CD4-positive, alpha-beta T cell (primary cell): ENCODE measurements at regions not wholly inside any gene's neighbourhood (a gene's known extent, or its start where the extent isn't known, plus 50 kb on each side); places are given as distances from the start of the nearest gene placed in this dataset.
"Not testable (repeated sequence)": the region's sequence is repeated elsewhere in the genome, so short reads cannot be mapped to it uniquely, and the experiment has no call there.

Experiments
- ATAC-seq: fragments of 200-7000 bp; cut with Tn5 transposase; one replicate; pipeline ENCODE4 v1.10.0; 2022; ENCODE audit warnings: mild to moderate bottlenecking; ENCODE audit not compliant: poor library complexity
- CTCF ChIA-PET: fragments of 350-600 bp; sonication (Branson Sonifier 250); formaldehyde crosslinking; loops from one replicate; lab custom pipeline; 2021; ENCODE audit warnings: antibody characterized with exemption, inconsistent platforms; lab: Charles Lee
- POLR2A ChIA-PET: fragments of 350-600 bp; sonication (Branson Sonifier 250); formaldehyde crosslinking; loops from one replicate; lab custom pipeline; 2021; ENCODE audit warnings: antibody characterized with exemption, inconsistent platforms; lab: Charles Lee
- DNase-seq, 14 experiments: peaks; one replicate each; pipeline ENCODE4 v3.0.0-alpha.2; 2013 to 2020; ENCODE audit warnings: mixed read lengths in 2 of 14
- H3K27ac ChIP-seq, 2 donors: one replicate each; pipeline versions ENCODE4 v1.5.1 to v1.7.0; 2013; ENCODE audit warnings: low read length in 2 of 2, low read depth in 1 of 2, mild to moderate bottlenecking in 1 of 2
- H3K27me3 ChIP-seq, 2 experiments: 1 replicate in 1 of 2; 2 replicates in 1 of 2; pipeline versions ENCODE4 v1.6.1 to v1.7.0; 2013; ENCODE audit warnings: low read length in 2 of 2, control low read depth in 1 of 2, mild to moderate bottlenecking in 1 of 2, moderate library complexity in 1 of 2; ENCODE audit not compliant: insufficient read depth in 2 of 2, control insufficient read depth in 1 of 2
- H3K36me3 ChIP-seq: one replicate; pipeline ENCODE4 v1.6.1; 2013; ENCODE audit warnings: low read length, control low read depth; ENCODE audit not compliant: insufficient read depth
- H3K4me1 ChIP-seq: one replicate; pipeline ENCODE4 v1.6.1; 2013; ENCODE audit warnings: low read length, control low read depth; ENCODE audit not compliant: insufficient read depth
- H3K4me3 ChIP-seq: one replicate; pipeline ENCODE4 v1.5.1; 2013; ENCODE audit warnings: mild to moderate bottlenecking, low read length, moderate library complexity
- H3K9me3 ChIP-seq, 2 experiments: 1 replicate in 1 of 2; 2 replicates in 1 of 2; pipeline versions ENCODE4 v1.6.1 to v1.7.0; 2013; ENCODE audit warnings: low read length in 2 of 2, mild to moderate bottlenecking in 2 of 2, control low read depth in 1 of 2, moderate library complexity in 1 of 2; ENCODE audit not compliant: control insufficient read depth in 1 of 2, insufficient read depth in 1 of 2
- H3K27ac Mint-ChIP-seq: one replicate; pipeline ENCODE4 v1.8.0; 2020; ENCODE audit warnings: mixed read lengths
- H3K27me3 Mint-ChIP-seq: one replicate; pipeline ENCODE4 v1.8.0; 2021; ENCODE audit warnings: mixed read lengths
- H3K36me3 Mint-ChIP-seq: one replicate; pipeline ENCODE4 v1.8.0; 2021; ENCODE audit warnings: low read depth, mixed read lengths
- H3K4me1 Mint-ChIP-seq: one replicate; pipeline ENCODE4 v1.8.0; 2021; ENCODE audit warnings: low read depth, mixed read lengths
- H3K4me3 Mint-ChIP-seq: one replicate; pipeline ENCODE4 v1.8.0; 2020; ENCODE audit warnings: mild to moderate bottlenecking, mixed read lengths
- H3K9me3 Mint-ChIP-seq: one replicate; pipeline ENCODE4 v1.8.0; 2020; ENCODE audit warnings: mixed read lengths
- CTCF ChIP-seq: fragments of 200-600 bp; IDR thresholded peaks from one replicate; pipeline ENCODE4 v1.8.0; 2022; ENCODE audit warnings: antibody characterized with exemption, mild to moderate bottlenecking
- intact Hi-C, 2 experiments: fragments of 100-400 bp; cut with DNase I in 1 of 2; cut with micrococcal nuclease in 1 of 2; formaldehyde crosslinking; loops; one replicate each; pipeline versions ENCODE4 v1.15.1 to v1.9.0; 2023 to 2025; cut with DNase I, micrococcal nuclease

GRCh38 chr14:70245026-70245425, 56.3 kb upstream of the SLC8A3 start:
- no peak for TF ChIP-seq CTCF
- no peaks in the 10 kb centered on the region for H3K36me3 Mint-ChIP-seq
- CTCF ChIA-PET: no interaction called here
- ATAC-seq (no peak), DNase-seq (no peak)
- peaks cover 68% of the 10 kb centered on the region for H3K27me3 Mint-ChIP-seq
- no peak overlapping the region for H3K4me3 Mint-ChIP-seq
- Histone ChIP-seq H3K27me3 (peaks cover 2 to 5% of the 10 kb centered on the region in 2 experiments), H3K36me3 (no peaks in the 10 kb centered on the region), H3K27ac (no peak overlapping the region), H3K4me3 (no peak overlapping the region), H3K9me3 (no peaks in the 10 kb centered on the region), H3K4me1 (no peaks in the 10 kb centered on the region)
- H3K27ac Mint-ChIP-seq: no peak overlapping the region
- peaks cover 3% of the 10 kb centered on the region for H3K9me3 Mint-ChIP-seq
- POLR2A ChIA-PET: no interaction called here
- H3K4me1 Mint-ChIP-seq: no peaks in the 10 kb centered on the region
- intact Hi-C loops: no loop called here

GRCh38 chr14:70239802-70240201, 51.1 kb upstream of the SLC8A3 start:
- Histone ChIP-seq H3K9me3 (no peaks in the 10 kb centered on the region), H3K27me3 (peaks cover 0 to 5% of the 10 kb centered on the region in 2 experiments), H3K27ac (no peak overlapping the region), H3K36me3 (no peaks in the 10 kb centered on the region), H3K4me3 (no peak overlapping the region), H3K4me1 (no peaks in the 10 kb centered on the region)
- ChIA-PET CTCF (no interaction called here), POLR2A (no interaction called here)
- Mint-ChIP-seq H3K36me3 (no peaks in the 10 kb centered on the region), H3K4me3 (no peak overlapping the region), H3K27ac (no peak overlapping the region), H3K27me3 (peaks cover 80% of the 10 kb centered on the region), H3K9me3 (peaks cover 3% of the 10 kb centered on the region), H3K4me1 (no peaks in the 10 kb centered on the region)
- DNase-seq (no peak), ATAC-seq (no peak)
- TF ChIP-seq CTCF: no peak
- intact Hi-C loops: no loop called here

- H3K27me3 Mint-ChIP-seq: peaks cover 71% of the 10 kb centered on the region
- H3K4me3 ChIP-seq, H3K27ac Mint-ChIP-seq, H3K4me1 Mint-ChIP-seq, H3K9me3 Mint-ChIP-seq, ATAC-seq, H3K9me3 ChIP-seq, H3K27ac ChIP-seq, H3K4me1 ChIP-seq, CTCF ChIA-PET, intact Hi-C loops, H3K36me3 ChIP-seq, H3K36me3 Mint-ChIP-seq, H3K27me3 ChIP-seq, H3K4me3 Mint-ChIP-seq, DNase-seq, POLR2A ChIA-PET: not testable (repeated sequence)
Measured at GRCh38 chr14:70238635-70239034, 49.9 kb upstream of the SLC8A3 start.
